Endothelial cell of umbilical vein (primary cell): ENCODE measurements at regions not wholly inside any gene's neighbourhood (a gene's known extent, or its start where the extent isn't known, plus 50 kb on each side); places are given as distances from the start of the nearest gene placed in this dataset.

Source experiments
- EZH2 ChIP-seq: IDR thresholded peaks from 2 replicates; pipeline ENCODE4 v1.6.1; 2012; ENCODE audit warnings: borderline replicate concordance, low read depth, mild to moderate bottlenecking, moderate library complexity, low read length, inconsistent platforms; ENCODE audit not compliant: severe bottlenecking
- JUN ChIP-seq: IDR thresholded peaks from 2 replicates; pipeline ENCODE4 v1.6.1; 2011; ENCODE audit warnings: borderline replicate concordance, low read depth; ENCODE audit not compliant: insufficient read length, insufficient read depth
- POLR2A ChIP-seq: IDR thresholded peaks from 2 replicates; pipeline ENCODE4 v1.6.1; 2012; ENCODE audit warnings: low read depth, mild to moderate bottlenecking, control low read depth, low read length
- POLR2AphosphoS5 ChIP-seq: IDR thresholded peaks from 2 replicates; pipeline ENCODE4 v1.6.1; 2012; ENCODE audit warnings: low read depth, mild to moderate bottlenecking, control low read depth, low read length, moderate library complexity; ENCODE audit not compliant: insufficient read depth
- TF ChIP-seq, protein P1 (sequence below), 2 donors: IDR thresholded peaks; 1 replicate in 1 of 2; 2 replicates in 1 of 2; pipeline ENCODE4 v1.5.1; 2011; ENCODE audit warnings: low read length in 2 of 2, mild to moderate bottlenecking in 2 of 2, moderate library complexity in 2 of 2, control low read depth in 1 of 2, inconsistent platforms in 1 of 2, low read depth in 1 of 2; ENCODE audit not compliant: insufficient read depth in 1 of 2; ENCODE audit errors: extremely low read depth in 1 of 2

- TF ChIP-seq, protein P1, sequence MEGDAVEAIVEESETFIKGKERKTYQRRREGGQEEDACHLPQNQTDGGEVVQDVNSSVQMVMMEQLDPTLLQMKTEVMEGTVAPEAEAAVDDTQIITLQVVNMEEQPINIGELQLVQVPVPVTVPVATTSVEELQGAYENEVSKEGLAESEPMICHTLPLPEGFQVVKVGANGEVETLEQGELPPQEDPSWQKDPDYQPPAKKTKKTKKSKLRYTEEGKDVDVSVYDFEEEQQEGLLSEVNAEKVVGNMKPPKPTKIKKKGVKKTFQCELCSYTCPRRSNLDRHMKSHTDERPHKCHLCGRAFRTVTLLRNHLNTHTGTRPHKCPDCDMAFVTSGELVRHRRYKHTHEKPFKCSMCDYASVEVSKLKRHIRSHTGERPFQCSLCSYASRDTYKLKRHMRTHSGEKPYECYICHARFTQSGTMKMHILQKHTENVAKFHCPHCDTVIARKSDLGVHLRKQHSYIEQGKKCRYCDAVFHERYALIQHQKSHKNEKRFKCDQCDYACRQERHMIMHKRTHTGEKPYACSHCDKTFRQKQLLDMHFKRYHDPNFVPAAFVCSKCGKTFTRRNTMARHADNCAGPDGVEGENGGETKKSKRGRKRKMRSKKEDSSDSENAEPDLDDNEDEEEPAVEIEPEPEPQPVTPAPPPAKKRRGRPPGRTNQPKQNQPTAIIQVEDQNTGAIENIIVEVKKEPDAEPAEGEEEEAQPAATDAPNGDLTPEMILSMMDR (IDR thresholded peaks at IDR 0.05; ENCODE audit: extremely low read depth in 1 of 2, insufficient read depth in 1 of 2, low read depth in 1 of 2, low read length in 2 of 2) = no peak
- TF ChIP-seq EZH2 = no peak
- TF ChIP-seq POLR2A = no peak
- no peak for TF ChIP-seq POLR2AphosphoS5
- TF ChIP-seq JUN = no peak
Measured at GRCh38 chr6:145485288-145485687, 250.0 kb downstream of the EPM2A start.
